KBM-7 (cell line): ENCODE measurements at regions not wholly inside any gene's neighbourhood (a gene's known extent, or its start where the extent isn't known, plus 50 kb on each side); places are given as distances from the start of the nearest gene placed in this dataset.
"Not testable (repeated sequence)": the region's sequence is repeated elsewhere in the genome, so short reads cannot be mapped to it uniquely, and the experiment has no call there.

Experiments used
- DNase-seq: peaks from one replicate; pipeline ENCODE4 v3.0.0-alpha.2; 2015
- in situ Hi-C: fragments of 300-500 bp; cut with MboI; formaldehyde crosslinking; loops from 2 replicates; pipeline ENCODE4 v1.14.3; 2020; ENCODE audit warnings: low sequenced_read_pairs, low pct_unique_long_range_greater_than_20kb, mixed read lengths

DNA sequence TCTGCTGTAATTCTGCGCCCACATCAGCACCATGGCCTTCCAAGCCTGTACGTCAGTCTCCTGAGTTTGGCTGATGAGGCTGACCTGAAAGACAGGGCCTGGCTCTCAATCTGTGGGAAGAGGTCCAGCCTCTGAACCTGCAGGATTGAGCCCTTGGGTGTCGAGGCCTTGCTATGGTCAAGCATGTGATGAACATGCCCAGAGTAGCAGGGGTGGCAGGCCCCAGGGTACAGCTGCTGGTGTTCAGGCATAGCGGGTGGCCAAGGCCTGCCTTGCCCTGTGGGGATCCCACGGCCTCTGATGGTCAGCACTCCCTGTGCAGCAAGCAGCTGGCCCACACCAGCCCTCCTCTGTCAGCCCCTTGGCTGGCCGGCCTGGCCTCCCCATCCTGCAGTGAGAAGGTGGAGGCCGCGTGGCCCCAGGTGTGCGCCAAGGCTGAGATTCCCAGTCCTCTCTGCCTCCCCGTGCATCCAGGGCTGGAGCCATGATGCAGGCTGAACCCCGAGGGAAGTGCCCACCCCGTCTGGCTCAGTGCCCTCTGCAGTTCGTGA is 298.4 kb downstream of the NDUFA10 start:
- in situ Hi-C loops: no loop called here
- DNase-seq: no peak

DNA sequence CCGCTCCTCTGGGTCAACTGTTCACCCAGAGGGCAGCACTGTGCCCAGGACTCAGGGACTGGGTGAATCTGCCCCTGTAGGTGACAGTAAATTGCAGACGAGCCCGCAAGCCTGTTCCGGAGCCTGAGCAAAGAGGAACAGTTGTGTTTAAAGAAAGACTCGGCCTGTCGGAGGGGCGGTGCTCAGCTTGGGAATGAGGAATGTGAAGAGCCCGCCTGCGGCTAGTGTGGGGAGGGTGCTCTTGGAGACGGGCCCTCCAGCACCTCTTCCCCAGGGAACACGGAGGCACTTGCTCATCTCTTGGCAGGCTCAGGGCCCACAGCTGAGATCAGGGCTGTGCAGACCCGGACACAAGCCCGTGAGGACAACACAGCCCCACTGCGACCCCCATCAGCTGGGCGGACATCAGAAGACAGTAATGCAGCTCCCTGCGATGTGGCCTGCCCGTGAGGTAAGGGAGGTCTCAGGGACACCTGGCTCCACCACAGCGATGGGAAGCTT is 299.0 kb downstream of the NDUFA10 start:
- in situ Hi-C loops: no loop called here
- DNase-seq: no peak

DNA sequence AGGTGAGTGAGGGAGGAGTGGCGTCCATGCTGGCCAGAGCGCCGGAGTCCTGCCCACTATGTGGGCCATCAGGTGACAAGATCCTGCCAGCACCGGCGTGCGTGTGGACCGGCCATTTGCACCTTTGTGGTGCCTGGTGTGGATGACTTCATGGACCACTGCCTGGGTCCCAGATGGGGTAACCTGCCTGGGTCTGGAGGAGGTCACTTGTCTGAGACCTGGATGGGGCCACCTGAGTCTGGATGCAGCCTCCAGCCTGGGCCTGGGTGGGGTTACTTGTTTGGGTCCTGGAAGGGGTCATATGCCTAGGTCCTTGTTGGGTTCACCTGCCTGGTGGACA is 299.6 kb downstream of the NDUFA10 start:
- in situ Hi-C loops: no loop called here
- DNase-seq: no peak

DNA sequence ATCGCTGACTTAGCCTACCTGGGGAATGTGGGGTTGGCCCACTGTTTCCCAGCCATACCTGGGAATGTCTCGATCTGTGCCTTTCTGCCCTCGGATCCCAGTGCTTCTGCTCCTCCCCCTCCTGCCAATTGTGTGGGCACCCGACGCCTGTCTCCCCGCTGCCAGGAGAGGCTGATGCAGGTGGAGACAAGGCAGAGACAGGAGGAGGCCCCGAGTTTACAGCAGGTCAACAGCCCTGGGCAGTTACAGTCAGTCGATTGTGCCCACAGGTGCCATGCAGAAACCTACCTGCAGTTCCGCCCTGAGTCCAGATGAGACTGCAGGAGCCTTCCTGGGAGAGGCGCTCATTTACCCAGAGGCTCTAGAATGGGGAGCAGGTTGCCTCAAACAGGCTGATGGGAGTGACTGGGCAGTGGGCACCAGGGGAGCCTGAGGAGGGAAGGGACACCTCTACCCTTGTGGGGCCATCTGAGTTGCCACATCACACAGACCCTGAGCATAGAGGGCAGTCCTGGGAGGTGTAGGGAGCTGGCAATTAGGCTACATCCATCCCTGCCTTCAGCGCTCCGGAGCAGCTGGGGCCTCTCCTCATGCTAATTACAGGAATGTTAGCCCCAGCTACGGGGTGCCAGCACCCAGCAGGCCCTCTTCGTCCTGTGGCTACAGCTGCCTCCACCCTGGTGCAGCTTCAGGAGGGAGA is 300.1 kb downstream of the NDUFA10 start:
- in situ Hi-C loops: no loop called here

DNA sequence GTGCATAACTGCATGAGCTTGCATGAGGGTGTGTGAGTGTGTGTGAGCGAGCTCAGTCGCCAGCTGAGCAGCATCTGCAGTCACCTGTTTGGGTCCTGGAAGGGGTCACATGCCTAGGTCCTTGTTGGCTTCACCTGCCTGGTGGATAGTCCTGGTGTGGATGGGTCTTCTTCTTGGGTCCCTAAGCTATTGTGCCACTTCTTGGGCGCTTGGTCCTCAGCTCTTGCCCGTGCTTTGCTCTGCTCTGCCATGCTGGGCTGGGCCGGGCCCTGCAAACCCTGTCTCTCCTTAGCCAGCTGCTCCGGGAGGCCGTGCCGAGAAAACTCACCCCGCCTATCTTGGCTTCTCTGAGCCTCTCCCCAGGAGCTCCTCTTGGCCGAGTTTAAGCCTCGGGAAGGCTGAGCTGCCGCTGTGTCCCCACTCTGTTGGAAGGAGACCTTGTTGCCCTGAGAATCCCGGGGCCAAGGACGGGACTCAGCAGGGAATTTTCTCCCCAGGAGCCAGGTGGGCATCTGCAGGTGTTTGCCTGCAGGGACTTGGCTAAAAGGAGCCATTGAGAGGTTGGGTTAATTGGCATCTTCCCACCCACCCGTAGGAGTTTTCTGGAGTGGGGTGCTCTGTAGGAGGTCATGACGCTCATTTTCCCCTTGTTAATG is 300.8 kb downstream of the NDUFA10 start:
- DNase-seq: no peak
- in situ Hi-C loops: no loop called here

More for the DNA sequence above, 300.1 kb downstream of the NDUFA10 start:
- no peak for DNase-seq

DNA sequence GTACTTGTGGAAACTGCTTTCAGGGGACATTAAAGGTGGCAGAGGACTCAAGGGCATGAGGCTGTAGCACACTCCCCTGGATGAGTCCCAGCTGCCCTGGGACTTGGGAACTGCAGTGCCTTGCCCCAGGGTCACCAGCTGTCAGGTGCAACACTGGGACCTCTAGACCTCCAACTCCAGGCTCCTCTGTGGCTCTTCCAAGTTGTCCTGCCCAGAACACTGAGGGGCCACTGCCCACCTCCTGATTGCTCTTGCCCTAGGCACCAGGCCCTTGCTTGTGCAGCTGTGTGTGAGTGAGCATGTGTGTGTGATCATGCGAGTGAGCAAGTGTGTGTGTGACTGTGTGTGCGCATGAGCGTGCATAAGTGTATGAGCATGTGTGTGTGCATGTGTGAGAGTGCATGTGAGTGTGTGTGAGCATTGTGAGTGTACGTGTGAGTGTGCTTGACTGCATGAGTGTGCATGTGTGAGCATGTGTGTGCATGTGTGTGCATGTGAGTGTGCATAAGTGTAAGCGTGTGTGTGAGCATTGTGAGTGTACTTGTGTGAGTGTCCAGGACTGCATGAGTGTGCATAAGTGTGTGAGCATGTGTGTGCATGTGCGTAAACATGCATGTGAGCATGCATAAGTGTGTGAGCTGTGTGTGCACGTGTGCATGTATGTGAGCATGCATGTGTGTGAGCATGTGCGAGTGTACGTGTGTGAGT is 301.5 kb downstream of the NDUFA10 start:
- no peak for DNase-seq
- in situ Hi-C loops: no loop called here

DNA sequence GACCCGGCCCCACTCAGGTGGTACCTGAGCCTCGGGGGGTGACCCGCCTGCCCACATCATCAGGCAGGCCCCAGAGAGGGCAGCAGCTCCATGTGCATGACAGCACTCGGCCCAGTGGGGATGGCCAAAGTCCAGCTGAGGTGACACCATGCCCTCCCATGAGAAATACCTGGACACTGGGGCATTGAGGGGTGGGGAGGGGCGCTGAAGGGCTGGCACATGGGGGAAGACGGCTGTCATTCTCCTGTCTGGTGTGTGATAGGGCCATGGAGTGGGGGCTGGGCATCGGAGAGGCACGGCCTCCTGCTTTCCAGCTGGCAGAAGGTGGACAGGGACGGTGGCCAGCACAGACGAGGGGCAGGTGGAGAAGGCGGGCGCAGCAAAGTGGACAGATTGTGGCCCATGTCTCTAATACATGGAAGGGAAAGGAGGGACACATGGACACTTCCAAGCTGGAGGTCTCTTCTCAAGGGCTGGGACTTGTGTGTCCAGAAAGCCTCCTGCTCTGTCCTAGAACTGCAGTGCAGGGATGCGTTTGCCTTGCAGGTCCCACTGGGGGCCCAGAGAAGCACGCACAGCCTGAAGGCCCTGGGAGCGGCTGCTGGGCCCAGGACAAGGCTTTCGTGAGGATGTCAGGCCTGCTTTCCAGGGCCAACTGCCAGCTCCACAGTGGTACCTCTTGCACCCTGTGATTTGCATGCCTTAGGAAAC is 302.2 kb downstream of the NDUFA10 start:
- in situ Hi-C loops: no loop called here
- no peak for DNase-seq

DNA sequence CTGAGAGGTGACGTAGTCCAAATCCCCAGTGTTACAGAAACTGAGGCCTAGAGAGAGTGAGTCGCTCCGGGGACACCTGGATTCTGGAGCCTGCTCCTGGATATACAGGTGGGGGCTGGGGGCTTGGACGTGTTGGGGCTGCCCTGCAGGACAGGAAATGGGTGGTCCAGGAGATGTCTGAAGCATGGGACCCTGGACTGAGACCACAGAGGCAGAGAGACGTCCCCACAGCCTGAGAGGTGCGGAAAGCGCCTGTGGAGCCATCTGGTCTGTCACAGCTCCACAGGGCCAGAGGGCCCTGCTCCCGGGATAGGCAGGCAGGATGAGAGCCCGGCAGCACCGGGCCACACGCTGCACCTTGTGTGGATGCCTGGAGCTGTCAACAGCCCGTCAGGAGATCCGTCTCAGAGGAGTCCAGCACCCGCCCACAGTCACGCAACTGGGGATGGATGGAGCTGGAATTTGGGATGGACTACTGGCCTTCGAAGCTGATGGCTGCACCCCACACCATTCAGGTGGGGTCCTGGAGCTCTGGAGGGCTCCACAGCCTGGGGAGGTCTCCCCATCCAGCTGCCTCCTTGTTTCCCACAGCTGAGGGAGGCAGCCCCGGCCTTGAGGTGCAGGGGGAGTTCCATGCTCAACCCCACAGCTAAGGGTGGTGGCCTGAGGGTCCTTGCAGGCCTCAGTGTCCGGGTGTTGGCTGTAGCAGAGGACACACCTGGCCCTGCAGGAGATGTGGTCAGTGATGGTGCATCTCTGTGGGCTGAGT is 303.0 kb downstream of the NDUFA10 start:
- in situ Hi-C loops: no loop called here
- DNase-seq: no peak

DNA sequence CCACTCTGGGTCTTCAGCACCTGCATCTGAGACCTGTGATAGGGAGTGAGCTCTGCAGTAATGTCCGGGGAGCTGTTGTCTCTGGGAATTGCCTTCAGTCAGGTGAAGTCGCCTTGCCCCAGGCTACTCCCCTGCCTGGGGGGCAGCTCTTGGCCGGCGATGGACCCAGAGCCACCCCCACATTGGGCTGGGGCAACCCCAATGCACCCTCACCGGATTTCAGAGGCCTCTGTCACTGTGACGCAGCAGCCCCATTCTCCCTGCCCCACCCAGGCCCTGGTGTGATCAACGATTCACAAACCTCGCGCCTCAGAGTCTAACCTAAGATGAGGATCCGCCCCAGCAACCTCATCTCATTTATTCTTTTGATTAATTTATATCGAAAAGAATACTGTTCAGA is 303.6 kb downstream of the NDUFA10 start:
- DNase-seq: no peak
- in situ Hi-C loops: no loop called here

DNA sequence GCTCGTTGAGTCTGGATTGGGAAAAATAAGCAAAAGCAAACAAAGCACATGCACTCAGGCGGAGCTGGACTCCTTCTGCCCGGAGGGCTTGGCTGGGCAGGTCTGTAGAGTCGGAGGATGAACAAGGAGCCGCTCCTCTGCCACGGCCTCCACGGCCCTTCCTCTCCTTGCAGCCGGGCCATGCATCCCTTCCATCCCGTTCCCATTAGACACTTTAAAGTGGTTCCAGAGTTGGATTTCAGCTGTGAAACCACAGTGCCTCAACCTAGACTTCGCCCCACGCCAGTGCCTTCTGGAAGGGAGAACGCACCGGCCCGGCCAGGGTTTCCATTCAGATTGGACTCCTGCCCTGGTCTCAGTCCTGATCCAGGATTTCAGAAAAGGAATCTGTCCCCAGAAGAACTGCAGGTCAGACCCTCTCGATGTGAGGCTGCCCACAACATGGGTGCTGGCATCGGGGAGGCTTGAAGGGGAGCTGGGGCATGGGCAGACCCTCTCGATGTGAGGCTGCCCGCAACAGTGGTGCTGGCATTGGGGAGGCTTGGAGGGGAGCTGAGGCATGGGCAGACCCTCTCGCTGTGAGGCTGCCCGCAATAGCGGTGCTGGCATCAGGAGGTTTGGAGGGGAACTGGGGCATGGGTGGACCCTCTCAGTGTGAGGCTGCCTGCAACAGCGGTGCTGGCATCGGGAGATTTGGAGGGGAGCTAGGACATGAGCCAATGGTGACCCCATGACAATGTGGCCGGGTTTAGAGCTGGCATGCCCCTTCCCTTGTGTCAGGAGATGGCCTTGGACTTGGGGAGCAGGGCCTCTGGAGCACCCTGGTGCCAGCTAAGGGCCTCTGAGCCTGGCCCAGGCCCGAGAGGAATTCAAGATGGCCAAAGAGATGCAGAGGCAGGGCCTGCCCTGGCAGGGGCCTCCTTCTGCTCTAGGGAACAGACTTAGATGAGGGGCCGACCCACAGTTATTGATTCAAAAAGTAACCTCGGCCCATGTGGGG is 304.5 kb downstream of the NDUFA10 start:
- in situ Hi-C loops: no loop called here
- no peak for DNase-seq

DNA sequence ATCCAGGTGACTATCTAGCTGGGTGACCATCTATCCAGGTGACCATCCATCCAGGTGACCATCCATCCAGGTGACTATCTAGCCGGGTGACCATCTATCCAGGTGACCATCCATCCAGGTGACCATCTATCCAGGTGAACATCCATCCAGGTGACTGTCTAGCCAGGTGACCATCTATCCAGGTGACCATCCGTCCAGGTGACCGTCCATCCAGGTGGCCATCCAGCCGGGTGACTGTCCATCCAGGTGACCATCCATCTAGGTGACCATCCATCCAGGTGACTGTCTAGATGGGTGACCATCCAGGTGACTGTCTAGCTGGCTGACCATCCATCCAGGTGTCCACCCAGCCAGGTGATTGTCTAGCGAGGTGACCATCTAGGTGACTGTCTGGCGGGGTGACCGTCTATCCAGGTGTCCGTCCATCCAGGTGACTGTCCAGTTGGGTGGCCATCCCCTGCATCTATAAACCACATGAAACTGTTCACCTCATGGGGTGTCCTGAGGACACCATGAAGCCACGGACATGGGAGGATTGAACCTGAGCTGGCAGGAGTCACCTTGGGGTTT is 305.3 kb downstream of the NDUFA10 start:
- DNase-seq: no peak
- in situ Hi-C loops: no loop called here

DNA sequence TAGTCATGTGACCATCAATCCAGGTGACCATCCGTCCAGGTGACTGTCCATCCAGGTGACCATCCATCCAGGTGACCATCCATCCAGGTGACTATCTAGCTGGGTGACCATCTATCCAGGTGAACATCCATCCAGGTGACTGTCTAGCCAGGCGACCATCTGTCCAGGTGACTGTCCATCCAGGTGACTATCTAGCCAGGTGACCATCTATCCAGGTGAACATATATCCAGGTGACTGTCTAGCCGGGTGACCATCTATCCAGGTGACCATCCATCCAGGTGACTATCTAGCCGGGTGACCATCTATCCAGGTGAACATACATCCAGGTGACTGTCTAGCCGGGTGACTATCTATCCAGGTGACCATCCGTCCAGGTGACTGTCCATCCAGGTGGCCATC is 306.2 kb downstream of the NDUFA10 start:
- not testable (repeated sequence) for DNase-seq

DNA sequence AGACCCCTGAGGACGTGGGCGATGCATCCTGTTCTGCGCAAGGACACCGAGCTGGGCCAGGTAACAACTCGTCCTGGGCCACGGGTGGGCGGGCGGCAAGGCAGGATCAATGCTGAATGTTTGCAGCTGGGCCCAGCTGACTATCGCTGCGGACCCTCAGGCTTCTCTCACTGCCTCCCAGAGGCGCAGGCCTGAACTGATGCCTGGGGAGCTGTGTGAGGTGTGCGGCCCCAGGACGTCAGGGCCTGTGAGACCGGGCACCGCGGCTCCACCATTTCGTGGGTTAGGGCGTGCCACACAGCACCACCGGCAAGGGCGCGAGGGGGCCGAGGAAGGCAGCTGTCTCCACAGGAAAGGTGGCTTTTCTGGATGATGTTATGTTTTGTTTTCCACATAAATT is 307.4 kb downstream of the NDUFA10 start:
- in situ Hi-C loops: no loop called here
- no peak for DNase-seq

More for the DNA sequence above, 306.2 kb downstream of the NDUFA10 start:
- in situ Hi-C loops: not testable (repeated sequence)

DNA sequence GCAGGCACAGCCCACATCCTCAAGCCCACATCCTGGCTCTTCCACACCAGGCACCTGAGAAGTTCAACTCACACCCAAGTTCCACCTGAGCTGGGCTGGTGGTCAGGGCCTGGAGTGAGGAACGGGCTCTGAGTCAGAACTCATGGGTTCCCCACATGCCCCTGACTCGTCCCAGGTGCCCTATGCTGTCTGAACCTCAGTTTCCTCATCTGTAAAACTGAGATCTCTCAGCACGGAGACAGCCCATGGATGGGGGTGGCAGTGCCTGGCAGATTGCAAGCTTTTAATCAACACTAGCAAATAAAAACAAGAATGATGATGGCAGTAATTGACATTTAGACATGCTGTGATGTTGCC is 307.8 kb downstream of the NDUFA10 start:
- in situ Hi-C loops: no loop called here
- DNase-seq: no peak

DNA sequence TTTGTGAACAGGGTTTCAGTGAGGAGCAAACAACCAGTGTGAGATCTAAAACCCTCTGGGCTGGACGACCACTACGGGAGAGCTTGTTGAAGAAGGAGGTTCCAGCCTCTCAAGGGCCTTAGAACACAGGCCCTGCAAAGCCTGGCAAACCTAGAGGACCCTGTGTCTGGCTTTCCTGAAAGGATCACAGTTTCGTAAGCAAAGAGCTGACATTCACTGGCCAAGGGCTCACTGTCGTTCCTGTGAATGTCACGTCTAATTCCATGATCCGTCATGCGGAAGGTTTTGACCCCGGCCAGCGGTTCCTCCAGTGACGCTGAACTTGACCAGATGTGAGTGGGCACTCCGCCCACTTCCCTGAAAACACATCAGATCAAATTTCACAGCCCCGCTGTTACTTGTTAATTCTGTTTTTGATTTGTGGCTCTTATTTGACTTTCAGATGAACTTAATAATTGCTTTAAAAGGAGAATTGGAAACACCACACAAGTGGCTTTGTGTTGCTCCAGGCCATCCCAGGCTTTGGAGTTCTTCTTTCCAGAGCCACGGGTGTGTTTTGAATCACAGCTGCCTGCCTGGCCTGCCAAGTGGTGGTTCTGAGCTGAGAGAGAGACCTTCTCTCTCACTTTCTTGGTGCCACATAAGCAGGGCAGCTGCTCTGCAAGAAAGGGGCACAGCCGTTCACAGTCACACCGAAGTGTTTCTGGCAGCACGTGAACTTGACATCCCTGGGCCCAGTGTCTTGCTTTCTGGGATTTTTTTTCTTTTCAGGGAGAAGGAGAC is 308.4 kb downstream of the NDUFA10 start:
- DNase-seq: no peak
- in situ Hi-C loops: no loop called here

DNA sequence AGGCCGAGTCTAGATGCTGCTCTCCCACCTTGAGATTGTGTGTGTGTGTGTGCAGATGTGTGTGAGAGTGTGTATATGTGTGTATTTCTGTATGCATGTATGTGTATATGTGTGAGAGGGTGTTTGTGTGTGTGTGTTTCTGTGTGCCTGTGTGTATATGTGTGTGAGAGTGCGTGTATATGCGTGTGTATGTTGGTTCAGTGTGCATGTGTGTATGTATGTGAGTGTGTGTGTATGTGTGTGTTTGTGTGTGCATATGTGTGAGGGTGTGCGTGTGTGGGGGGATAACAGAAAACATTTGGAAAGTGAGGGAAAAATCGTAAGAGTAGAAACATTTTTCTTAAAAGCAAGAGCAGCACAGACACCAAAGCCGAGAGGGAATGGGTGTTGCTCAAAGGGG is 309.1 kb downstream of the NDUFA10 start:
- no peak for DNase-seq
- in situ Hi-C loops: no loop called here

DNA sequence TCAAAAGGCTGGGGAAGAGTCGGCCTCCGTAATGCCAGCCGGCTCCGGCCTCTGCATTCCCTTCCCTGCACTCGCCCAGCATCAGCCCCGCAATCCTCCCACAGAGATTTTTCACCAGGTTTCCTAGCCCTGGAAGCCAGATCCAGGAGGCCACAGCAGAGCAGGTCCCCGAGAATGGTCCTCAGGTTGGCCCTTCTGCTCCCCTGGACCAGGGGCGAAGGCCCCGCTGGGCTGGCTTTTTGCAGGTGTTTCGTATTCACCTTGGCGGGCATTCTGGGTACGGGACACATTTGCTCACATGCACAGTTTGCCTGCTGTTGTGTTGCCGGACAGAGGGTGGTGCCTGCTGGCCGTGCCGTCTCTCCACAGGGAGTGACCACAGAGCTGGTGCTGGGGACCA is 309.5 kb downstream of the NDUFA10 start:
- no peak for DNase-seq
- in situ Hi-C loops: no loop called here
